GM18505 (cell line): ENCODE measurements at regions not wholly inside any gene's neighbourhood (a gene's known extent, or its start where the extent isn't known, plus 50 kb on each side); places are given as distances from the start of the nearest gene placed in this dataset.

Source experiments
- ATAC-seq: cut with Tn5 transposase; IDR thresholded peaks from one replicate; pipeline ENCODE4 v1.9.1; 2021; ENCODE audit not compliant: unreplicated experiment
- POLR2A ChIP-seq: IDR thresholded peaks from 4 replicates; pipeline ENCODE4 v1.6.1; 2011; ENCODE audit warnings: borderline replicate concordance; ENCODE audit not compliant: insufficient read depth, insufficient read length; ENCODE audit errors: extremely low read depth

DNA sequence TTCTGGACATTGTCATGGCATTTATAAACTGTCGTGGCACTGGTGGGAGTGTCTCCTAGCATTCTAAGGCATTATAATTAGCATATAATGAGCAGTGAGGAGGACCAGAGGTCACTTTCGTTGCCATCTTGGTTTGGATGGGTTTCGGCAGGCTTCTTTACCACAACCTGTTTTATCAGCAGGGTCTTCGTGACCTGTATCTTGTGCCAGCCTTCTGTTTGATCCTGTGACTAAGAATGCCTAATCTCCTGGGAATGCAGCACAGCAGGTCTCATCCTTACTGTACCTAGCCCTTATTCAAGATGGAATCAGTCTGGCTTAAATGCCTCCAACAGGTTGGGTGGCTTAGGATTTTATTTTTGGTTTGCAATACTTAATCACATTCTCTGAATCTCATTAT, 142.7 kb upstream of the GGTLC1 start:
- ATAC-seq, result no peak

GRCh38 chr20:24129641-24130040, 141.1 kb upstream of the GGTLC1 start:
- TF ChIP-seq POLR2A, result no peak
- no peak for ATAC-seq

More for the DNA sequence above, 142.7 kb upstream of the GGTLC1 start:
- no peak for TF ChIP-seq POLR2A

DNA sequence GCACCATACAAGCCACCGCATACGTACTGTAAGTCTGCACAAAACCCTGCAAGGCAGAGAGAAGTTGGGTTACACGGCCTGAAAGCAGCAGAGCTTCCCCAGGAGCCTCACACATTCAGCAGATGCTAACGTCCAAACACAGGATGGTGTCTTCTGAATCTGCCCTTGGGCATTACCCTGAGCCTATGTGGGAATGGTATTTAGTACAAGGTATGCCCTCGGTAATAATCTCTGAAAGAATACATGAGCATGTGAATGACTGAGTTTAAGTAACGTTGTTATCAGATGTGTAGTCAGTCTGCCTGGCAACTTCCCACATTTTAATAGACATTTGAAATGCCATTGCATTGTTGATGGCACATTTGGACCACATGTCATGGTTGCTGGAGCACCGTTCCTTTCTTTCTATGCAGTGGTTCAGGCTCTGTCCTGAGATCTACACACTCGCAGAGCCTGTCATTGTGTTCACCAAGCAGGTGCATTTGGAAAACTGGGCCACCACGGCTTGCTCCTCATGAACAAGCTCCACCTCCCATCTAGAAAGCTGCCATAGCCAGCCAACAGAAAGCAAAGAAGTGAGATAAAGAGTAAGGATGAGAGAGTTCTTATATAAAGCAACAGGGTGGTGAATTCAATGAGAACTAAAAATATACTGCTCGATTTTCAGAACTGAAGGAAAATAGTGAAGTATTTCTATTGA, 136.5 kb upstream of the GGTLC1 start:
- no peak for ATAC-seq

GRCh38 chr20:24124003-24124402, 135.4 kb upstream of the GGTLC1 start:
- no peak for TF ChIP-seq POLR2A
- no peak for ATAC-seq

More for the DNA sequence above, 136.5 kb upstream of the GGTLC1 start:
- no peak for TF ChIP-seq POLR2A

- TF ChIP-seq POLR2A, result no peak
- no peak for ATAC-seq
Measured at GRCh38 chr20:24118441-24119175, 130.0 kb upstream of the GGTLC1 start.

DNA sequence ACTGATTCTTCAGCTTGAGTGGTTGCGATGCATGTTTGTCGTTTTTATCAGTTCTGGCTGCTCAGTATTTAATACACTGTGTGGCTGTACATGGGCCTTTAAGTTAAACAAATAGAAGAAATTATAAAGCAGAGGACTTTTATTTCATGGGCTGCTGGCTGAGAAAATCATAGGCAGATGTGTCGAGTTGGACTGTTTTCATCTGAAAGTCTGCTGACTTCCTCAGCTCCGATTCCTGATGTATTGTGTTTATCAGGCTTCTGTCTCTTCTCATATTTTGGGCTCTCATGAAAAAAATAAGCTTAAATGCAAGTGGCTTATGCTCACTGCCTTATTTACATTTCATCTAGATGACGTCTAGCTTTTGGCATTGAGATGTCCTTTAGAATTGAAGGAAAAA, 129.5 kb upstream of the GGTLC1 start:
- no peak for TF ChIP-seq POLR2A
- no peak for ATAC-seq

DNA sequence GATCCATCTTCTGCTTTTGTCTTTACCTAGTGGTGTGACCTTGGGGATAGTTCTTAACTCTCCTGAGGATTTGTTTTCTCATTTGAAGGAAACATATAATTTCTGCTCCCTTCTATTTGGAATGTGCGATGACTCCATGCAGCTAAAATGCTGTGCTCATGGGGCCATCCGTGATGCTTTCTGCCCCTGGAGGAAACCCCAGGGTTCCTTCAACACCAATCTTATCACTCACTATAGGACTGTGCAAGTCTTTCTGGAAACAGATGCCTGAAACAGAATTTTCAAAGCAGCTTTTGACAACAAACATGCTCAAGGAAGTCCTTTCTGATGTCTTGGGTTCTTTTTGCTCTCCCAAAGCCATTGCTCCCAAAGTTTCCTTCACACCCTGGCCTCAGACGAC, 128.8 kb upstream of the GGTLC1 start:
- TF ChIP-seq POLR2A, result no peak
- no peak for ATAC-seq

DNA sequence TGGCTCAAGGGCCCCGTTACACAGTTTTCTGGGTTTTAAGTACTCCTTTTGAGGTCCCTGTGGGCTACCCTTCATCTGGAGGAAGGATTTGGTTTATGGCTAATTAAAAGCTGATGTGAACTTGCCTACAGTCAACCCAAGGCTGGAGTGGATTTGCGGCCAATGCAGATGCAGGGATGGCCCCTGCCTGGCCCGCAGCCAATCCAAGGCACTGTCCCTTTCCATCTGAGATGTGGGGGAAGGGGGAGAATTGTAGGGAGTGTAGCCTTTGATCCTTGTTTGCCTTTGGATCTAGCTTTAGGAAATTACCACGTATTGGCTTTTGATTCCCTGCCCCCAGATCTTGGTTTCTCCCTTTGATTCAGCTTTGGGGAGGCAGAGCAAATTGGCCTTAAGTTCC, 128.0 kb upstream of the GGTLC1 start:
- no peak for ATAC-seq
- no peak for TF ChIP-seq POLR2A

- no peak for TF ChIP-seq POLR2A
- ATAC-seq, result no peak
Measured at GRCh38 chr20:24112360-24112759, 123.8 kb upstream of the GGTLC1 start.

- no peak for ATAC-seq
- no peak for TF ChIP-seq POLR2A
Measured at GRCh38 chr20:24111858-24112257, 123.3 kb upstream of the GGTLC1 start.

- ATAC-seq, result no peak
- no peak for TF ChIP-seq POLR2A
Measured at GRCh38 chr20:24109537-24109936, 121.0 kb upstream of the GGTLC1 start.

DNA sequence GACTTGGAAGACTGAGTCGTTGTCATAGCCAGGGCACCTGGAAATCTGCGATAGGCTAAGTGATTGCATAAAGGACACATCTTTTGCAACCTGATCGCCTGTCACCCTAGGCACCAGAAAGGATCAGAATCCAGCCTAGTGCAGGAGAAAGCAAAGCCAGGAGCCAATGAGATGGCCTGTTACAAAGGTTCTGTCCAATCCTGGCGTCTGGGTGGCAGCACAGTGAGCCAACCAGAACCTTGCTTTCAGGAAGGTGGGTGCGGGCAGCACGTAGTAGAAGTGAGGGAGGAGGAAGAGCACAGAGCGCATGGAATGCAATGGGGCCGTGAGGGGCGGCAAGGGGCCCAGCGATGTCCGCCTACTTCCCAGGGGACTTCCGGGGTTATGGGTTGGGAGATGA, 120.4 kb upstream of the GGTLC1 start:
- peak; percentile 36 for TF ChIP-seq POLR2A
- ATAC-seq, result no peak

DNA sequence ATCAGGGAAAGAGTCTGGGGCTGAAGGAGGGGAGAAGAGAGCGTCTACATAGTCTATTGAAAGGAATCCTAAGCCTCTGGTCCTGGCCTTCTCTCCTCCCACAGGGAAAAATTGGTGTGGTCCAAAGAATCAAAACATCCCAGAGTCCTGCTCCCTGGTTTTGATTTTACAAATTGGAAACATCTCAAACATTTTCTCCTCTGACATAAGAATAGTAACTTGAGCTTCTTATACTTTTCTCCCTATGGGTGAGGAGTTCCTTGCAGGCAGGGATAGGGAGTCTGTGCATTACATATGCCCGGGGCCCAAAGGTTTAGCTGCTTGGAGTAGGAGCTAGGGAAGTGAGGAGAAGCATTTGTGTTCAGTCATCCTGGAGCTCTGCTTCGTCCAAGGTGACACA, 120.0 kb upstream of the GGTLC1 start:
- ATAC-seq, result no peak
- TF ChIP-seq POLR2A, result no peak

DNA sequence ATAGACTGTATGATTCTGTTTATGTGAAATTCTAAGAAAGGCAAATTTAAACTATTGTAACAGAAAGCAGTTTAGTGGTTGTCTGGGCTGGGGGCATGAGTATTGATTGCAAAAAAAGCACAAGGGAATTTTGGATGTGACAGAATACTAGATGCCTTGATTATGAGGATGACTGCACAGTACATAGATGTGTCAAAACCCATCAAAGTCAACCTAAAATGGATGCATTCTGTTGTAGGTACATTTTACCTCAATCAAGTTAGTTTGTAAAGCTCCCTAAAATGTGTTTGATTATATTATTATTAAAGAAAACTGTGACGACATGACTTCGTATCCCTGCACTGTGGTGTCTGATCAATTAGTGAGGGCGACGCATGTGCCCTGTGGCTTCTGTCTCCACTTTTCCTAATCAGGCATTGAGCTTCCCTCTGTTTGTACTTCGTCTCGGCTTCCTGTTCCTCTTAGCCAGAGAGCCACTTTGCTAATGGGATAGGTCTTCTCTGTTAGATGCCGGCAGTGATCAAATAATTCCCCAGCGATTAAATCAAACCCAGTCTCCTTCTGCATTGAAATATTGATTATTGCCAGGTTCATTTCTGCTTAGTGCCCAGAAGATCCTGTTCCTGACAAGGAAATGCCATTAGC, 118.3 kb upstream of the GGTLC1 start:
- no peak for ATAC-seq

More for the DNA sequence above, 118.3 kb upstream of the GGTLC1 start:
- TF ChIP-seq POLR2A, result no peak
